D341Med (cell line): ENCODE measurements at regions not wholly inside any gene's neighbourhood (a gene's known extent, or its start where the extent isn't known, plus 50 kb on each side); places are given as distances from the start of the nearest gene placed in this dataset.
"Not testable (repeated sequence)": the region's sequence is repeated elsewhere in the genome, so short reads cannot be mapped to it uniquely, and the experiment has no call there.

ENCODE experiments used
- DNase-seq: peaks from one replicate; pipeline ENCODE4 v3.0.0; 2012; ENCODE audit warnings: low spot score

GRCh38 chr7:69193061-69193460 is 405.2 kb upstream of the AUTS2 start:
- no peak for DNase-seq

GRCh38 chr7:69196593-69196992 is 401.7 kb upstream of the AUTS2 start:
- no peak for DNase-seq

GRCh38 chr7:69198250-69198649 is 400.0 kb upstream of the AUTS2 start:
- DNase-seq = no peak

GRCh38 chr7:69199041-69199440 is 399.2 kb upstream of the AUTS2 start:
- DNase-seq = no peak

- DNase-seq = no peak
Observed at GRCh38 chr7:69199661-69200060, 398.6 kb upstream of the AUTS2 start.

- DNase-seq = no peak
Observed at GRCh38 chr7:69203871-69204270, 394.4 kb upstream of the AUTS2 start.

GRCh38 chr7:69204943-69205342 is 393.3 kb upstream of the AUTS2 start:
- DNase-seq = no peak

GRCh38 chr7:69205581-69205980 is 392.7 kb upstream of the AUTS2 start:
- DNase-seq = no peak

GRCh38 chr7:69208276-69208675 is 390.0 kb upstream of the AUTS2 start:
- DNase-seq = no peak

- no peak for DNase-seq
Observed at GRCh38 chr7:69208848-69209247, 389.4 kb upstream of the AUTS2 start.

GRCh38 chr7:69211336-69211735 is 386.9 kb upstream of the AUTS2 start:
- peak; percentile 42 for DNase-seq

GRCh38 chr7:69211739-69212138 is 386.5 kb upstream of the AUTS2 start:
- peak; percentile 66 for DNase-seq

GRCh38 chr7:69213878-69214277 is 384.4 kb upstream of the AUTS2 start:
- no peak for DNase-seq

- not testable (repeated sequence) for DNase-seq
Observed at GRCh38 chr7:69215516-69215915, 382.8 kb upstream of the AUTS2 start.

GRCh38 chr7:69217516-69218350 is 380.5 kb upstream of the AUTS2 start:
- DNase-seq = no peak

GRCh38 chr7:69218576-69218975 is 379.7 kb upstream of the AUTS2 start:
- no peak for DNase-seq

GRCh38 chr7:69219381-69219780 is 378.9 kb upstream of the AUTS2 start:
- no peak for DNase-seq

- no peak for DNase-seq
Observed at GRCh38 chr7:69225259-69225943, 372.9 kb upstream of the AUTS2 start.

GRCh38 chr7:69228212-69228811 is 370.0 kb upstream of the AUTS2 start:
- no peak for DNase-seq

- no peak for DNase-seq
Observed at GRCh38 chr7:69232445-69233376, 365.6 kb upstream of the AUTS2 start.

- no peak for DNase-seq
Observed at GRCh38 chr7:69237541-69237940, 360.7 kb upstream of the AUTS2 start.

GRCh38 chr7:69243016-69243415 is 355.3 kb upstream of the AUTS2 start:
- DNase-seq = no peak
